HS-5 (cell line): ENCODE measurements at regions not wholly inside any gene's neighbourhood (a gene's known extent, or its start where the extent isn't known, plus 50 kb on each side); places are given as distances from the start of the nearest gene placed in this dataset.

Source experiments
- DNase-seq: peaks from one replicate; pipeline ENCODE4 v3.0.0-alpha.2; 2012; ENCODE audit warnings: low read depth

DNA sequence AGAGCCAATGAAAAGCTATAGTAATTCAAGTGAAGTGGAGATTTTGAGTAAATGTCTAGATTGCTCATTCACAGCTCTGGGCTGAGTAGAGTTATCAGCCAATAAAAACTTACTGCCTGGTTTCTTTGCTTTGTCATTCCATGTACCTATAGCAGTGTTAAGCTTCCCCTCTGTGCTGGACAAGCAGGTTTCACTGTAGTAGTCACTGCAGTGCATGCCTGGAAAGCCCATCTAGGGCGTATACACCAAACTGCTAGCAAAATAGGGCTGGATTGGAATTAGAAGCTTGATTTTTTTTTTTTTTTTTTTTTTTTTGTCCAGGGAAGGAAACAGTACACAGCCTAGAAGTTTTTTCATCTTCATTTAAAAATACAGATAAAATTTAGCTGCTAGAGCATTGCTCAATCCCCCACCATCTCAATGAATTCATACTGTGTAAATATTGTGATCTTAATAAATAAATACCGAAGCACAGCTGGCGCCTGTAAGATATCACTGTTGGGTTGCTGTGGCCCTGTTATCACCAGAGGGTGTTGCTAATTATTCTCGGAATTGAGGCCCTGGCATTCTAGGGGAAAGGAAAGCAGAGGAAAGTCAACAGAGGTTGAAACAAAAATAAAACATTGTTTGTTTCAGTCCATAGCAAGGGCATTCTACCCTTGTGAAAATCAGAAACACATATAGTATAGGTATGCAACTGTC, 968.5 kb upstream of the GJE1 start:
- DNase-seq = no peak

DNA sequence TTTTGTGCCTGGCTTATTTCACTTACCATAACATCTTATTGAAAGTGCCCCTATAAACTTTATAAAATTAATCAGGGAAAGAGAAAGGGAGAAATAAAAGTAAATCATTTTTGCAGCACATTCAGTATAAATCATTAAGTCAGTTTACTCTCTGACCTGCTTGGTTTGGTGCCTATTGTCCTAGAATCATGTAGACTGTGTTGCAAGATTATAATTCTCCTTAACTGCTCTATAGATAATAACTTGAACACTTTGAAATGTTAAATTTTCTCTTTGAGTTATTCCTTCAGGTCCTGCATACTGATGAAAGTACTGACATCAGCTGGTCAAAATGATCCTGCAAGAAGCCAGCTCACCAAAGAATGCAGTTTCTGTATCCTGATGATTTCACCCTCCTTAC, 969.6 kb upstream of the GJE1 start:
- DNase-seq = no peak

DNA sequence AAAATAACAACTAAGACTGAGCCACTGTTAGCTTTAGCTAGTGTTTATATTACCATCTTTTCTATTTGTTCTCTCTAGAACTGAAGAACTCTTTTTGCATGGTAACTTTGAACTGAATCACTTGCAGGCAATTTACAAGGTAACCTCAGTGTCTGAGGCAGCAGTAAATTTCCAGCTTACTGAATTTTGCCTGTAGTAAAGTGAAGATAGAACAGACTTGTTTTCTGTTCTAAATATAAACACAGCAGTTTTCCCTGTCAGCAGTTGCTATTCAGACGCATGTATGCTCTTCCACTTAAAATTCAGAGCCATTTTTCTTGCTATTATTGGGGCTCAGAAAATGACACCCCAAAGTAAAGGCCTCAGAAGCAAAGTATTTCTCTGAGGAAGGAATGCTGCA, 974.0 kb upstream of the GJE1 start:
- DNase-seq = no peak

DNA sequence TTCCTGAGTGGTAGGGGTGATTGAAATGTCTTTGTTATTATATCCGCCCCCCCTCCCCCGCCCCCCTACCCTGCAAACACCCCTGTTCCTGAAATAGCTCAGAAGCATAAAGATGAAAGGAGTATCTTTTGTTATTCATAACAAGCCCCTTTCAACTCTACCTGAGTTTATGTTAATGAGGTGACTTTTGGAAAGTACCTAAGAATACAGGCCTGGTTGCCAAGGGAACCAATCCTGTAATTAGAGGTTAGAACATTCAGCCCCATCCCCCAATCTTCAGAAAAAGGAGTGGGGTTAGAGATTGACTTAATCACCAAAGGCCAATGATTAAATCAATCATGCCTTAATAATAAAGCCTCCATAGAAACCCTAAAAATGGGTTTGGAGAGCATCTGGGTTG, 979.2 kb upstream of the GJE1 start:
- no peak for DNase-seq

DNA sequence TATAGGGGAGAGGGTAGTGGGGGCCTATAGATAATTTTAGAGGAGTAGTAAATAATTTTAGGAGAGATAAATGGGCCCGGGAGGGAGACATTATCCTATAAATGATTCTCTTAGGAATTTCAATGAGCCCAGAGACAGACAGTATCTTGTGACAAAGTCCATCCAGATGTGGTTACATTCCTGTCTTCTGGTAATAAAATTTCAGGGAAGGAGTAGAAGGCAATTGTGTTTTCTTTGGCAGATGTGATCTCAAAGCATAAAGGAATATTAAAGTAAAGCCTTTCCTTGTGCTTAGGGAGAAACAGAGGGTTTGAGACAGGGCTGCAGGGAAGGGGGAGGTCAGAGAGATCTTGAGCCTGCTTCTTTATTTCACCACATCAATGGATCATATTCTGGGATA, 979.8 kb upstream of the GJE1 start:
- no peak for DNase-seq

DNA sequence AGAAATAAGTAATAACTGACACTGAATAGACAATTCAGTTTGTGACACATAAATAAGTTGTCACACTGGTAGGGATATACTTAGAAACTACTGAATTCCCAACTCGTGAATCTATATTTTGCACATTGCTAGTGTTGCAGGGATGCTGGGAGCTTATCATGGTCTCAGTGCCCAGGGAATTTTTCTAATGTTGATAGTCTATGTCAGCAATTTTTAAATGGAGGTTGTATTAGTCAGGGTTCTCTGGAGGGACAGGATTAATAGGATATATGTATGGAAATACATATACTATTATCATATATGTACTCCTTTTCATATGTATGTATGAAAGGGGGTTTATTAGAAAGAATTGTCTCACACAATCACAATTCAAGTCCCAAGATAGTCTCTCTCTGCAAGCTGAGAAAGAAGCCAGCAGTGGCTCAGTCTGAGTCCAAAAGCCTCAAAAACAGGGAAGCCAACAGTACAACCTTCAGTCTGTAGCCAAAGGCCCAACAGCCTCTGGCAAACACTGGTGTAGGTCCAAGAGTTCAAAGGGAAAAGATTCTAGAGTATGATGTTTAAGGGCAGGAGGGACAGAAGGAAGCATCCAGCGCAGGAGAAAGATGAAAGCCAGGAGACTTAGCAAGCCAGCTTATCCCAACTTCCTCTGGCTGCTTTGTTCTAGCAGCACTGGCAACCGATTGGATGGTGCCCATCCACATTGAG, 980.9 kb upstream of the GJE1 start:
- no peak for DNase-seq

DNA sequence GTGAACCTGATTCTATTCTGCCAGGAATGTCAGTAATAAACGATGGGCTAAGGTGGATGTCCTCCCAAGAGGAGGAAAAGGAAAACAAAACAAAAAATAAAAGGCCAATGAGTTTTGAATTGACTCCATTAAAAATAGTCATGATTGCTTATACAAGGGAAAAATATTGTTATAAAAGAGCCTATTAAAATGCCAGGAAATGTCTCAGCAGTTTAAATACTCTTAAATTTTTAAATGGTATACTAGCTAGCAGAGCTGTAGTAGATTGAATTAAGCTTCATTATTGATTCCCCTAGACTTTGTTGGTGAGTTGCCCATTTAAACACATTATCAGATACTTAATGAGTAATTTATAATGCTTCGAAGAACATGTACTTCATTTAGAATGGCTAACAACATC, 990.9 kb upstream of the GJE1 start:
- DNase-seq = no peak

DNA sequence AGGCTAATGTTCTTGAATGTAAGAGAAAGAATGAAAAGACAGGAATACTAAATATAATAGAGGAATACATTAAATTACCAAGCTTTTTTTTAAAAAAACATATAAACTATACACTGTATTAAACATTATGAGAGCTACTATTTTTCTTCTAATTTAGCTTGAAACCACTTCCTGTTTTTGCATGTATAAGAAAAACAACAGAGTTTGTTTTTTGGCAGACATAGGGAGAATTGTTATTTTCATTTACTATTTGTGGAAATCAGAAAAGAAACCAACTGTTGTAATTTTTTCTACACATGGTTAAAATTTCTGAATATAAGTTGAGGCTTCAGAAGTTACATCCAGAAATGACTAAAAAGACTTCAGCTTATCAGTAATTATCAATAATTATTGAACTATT, 991.8 kb upstream of the GJE1 start:
- no peak for DNase-seq

DNA sequence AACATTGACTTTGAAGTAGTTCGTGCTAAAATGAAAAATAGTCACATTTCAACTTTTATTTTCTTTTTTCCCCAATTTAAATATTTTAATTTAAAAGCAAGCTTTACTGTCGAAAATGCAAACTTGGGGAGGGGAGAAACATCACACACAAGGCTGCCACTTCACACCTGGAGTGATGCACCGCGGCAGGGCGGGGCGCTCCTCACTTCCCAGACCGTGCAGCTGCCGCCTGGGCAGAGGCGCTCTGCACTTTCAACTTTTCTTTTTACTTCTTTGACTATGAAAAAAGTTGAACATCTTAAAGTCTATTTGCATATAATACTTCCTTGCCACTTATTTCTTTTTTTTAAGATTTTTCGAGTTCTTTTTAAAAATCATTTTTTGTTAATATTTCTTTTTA, 993.3 kb upstream of the GJE1 start:
- DNase-seq = no peak

DNA sequence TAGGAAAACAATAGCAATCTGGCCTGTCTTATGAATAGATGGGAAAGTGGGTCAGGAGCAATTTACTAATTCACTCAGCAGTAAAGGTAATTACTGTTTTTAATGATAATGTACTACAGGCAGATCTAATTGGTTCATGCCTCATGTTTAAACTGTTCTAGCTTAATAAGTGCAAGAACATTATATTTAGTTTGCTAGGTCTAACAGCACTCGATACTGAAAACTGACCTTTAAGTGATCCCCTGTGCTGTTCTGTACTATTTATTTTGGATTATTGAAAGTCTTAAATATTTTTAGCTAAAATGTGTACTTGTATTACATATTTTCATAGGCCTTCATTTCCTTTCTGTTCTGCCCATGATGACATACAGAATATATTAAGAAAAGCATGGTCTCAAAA, 998.0 kb upstream of the GJE1 start:
- DNase-seq = no peak

DNA sequence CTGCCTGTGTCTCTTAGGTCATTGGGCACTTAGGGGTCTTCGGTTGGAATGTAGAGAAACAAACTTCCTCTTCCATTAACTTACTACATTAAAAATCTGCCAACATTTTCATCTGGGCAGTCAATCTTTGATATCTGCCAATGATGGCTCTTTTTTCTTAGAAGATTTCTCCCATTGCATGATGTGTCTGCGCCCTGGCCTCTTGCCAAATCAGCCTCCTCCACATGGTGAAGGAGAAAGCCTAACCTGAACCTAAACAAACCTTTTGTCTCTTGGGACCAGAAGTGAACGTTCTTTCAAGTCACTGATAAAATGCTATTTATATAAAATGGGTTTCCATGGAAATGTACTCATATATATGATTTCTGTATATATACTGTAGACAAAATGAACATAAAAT, 998.9 kb upstream of the GJE1 start:
- no peak for DNase-seq

DNA sequence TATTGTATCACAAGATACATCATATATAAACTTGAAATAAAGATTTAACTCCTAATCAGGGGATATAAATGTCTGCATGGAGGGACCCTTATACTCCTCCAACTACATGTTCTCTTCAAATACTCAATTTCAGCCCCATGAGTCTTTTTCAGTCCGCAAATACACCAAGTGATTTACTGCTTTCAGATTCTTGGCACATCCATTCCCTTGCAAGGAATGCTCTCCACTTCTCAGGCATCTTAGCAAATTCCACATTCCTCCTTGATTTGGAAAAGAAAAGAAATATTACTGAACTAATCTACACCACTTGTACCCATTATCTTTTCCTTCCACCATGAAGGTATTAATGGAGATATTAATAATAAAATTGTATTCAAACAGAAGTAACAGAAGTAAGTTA, 999.4 kb upstream of the GJE1 start:
- no peak for DNase-seq

DNA sequence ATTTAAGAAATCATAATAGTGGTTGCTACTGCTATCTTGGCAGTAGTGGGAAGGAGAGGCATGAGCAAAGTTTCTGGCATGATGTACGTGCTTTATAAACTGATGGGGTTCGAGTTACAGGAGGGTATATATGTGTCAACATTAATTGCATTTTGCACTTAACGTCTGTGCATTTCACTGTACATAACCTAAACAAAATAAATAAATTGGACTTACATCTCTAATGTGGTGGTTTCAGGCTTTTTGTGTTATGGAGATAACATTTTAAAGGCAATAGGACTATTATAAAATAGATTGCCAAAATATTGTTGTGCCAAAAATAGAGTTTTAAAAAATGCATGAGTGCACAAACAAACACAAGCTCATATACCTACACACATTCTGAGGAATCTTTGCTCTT, 1001.1 kb upstream of the GJE1 start:
- DNase-seq = no peak

DNA sequence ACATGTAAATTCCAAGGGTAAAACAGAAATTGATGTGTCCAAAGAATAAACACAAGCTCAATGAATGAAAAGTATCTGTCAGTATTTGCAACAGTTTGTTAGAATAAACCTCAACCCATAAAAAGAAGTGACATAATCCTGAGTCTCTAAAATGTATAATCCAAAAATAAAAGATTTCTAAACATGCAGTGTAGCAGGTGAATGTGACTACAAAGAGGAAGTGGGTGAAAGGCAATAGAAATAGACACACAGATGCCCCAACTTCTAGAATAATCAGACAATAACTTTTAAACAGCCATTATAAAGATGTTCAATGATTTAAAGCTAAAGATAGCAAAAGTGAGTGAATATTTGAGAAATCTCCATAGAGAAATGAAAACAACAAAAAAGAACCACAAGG, 1009.2 kb upstream of the GJE1 start:
- no peak for DNase-seq

DNA sequence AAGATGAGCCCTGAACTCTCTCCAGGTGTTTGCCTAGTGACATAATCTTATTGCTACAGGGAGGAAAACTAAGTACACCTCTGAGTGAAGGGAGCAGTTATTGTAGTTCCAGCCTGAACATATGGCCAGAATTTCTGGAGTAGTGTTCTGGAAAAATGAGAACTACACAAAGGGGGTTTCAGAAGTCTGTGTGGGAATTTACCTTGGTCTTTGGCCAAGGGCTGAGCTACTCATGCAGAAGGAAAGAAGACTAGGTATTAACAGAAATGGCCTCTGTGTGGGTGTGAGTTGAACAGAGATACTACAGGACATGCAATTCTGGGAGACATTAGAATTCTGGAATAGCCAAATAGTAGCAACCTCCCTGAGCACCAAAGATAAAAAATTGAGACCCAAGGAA, 1009.7 kb upstream of the GJE1 start:
- no peak for DNase-seq

DNA sequence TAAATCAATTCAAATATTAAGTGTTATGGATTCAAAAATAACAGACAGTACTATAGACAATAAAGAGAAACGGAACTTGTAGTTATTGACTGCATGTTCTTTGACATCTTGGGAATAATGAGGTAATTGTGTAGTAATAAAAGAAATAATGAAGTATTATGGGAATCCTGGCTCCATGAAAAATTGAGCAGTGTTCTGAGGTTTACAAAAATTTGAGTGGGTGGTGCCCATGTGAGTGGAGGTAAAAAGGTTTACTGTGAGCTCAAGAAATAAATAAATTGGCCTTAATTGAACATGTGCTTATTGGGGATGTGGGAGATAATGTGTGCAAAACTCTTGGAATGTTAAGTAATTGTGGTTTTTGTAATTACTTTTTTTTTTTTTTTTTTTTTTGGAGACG, 1013.7 kb upstream of the GJE1 start:
- no peak for DNase-seq

DNA sequence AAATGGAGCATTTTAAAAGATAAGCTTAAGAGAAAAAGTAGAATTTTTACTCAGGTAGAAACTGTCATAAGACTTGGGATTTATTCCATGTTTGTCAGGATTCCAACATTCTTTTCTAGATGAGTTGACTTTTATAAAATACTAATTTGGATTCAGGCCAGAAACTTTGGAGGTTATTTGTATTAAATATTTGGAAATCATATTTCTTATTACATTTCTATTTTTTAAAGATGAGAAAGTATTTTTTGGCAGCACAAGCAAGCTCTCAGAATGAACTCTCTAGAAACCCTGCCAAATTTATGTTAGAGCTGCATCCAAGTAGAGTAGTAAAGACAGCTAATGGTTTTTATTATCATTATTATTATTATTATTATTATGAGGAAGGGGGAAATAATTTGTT, 1014.9 kb upstream of the GJE1 start:
- no peak for DNase-seq

DNA sequence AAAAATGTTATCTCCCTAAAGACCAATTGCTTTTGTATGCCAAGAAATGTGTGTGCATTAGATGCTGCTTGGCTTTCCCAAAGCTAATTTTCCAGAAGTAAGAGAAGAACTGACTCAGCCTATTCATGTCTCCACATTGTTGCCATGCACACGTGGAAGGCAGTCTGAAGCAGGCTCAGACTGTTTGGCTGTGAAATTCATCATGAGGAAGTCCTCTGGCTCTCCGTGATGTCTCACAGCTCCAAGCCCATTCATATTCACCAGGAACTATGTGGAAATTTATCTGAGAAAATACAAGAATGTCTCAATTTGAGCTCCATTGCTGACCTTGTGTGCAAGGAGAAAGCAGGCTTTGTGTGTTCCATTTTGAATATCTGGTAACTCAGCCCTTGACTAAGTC, 1022.2 kb upstream of the GJE1 start:
- DNase-seq = no peak

DNA sequence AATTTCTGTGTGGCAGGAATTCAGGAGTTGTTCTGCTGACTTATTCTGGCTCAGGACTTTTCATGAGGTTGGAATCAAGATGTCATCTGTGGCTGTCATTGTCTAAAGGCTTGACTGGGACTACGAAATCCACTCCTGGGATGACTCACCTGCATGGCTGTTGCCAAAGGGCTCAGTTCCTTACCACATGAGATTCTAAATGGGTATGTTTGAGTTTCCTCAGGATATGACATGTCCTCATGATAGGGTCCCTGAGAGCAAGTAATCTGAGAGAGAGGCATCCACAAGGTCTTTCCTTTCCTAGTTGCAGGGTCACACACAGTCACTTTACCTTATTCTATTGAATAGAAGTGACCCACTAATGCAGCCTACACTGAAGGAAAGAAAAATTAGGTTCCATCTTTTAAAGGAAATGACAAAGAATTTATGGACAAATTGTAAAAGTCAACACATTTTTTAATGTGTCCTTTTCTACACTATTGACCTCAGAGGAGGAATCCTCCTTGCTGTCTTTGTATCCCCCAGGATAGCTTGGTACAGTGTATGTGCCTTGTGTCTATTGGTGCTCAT, 1025.0 kb upstream of the GJE1 start:
- DNase-seq = peak; percentile 70

DNA sequence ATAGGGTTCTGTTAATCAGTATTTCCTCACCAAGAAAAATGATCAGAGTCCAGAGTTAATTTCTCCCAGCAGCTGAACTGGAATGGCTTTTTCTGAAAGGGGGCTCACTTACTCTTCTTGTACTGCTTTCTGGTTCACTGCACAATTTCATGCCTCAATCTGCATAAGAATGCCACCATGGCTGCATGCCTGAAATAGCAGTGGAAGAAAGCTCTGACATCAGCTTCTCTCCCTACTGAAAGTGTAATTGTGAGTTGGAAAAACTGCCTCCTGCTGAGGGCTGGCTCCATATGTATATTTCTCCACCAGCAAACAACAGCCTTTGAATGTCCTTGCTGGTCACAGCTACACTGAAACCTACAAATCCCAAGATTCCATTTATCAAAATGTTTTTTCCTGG, 1027.2 kb upstream of the GJE1 start:
- no peak for DNase-seq

DNA sequence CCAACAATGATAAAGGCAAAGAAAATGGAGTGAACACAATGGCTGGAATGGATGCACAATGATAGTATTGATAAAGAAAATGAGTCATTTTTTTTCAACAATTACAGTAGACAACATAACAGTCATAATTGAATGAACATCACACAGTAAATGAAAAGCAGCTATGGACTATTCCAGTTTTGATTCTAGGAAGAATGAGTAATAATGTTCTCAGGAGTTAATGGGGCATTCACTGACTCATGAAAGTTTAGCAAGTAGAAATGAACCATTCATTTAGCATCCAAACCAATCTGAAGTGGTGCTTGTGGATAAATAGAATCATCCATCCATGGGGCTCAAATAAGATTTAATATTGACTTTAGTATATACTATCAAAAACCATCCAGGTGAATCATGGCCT, 1029.5 kb upstream of the GJE1 start:
- DNase-seq = peak; percentile 76

DNA sequence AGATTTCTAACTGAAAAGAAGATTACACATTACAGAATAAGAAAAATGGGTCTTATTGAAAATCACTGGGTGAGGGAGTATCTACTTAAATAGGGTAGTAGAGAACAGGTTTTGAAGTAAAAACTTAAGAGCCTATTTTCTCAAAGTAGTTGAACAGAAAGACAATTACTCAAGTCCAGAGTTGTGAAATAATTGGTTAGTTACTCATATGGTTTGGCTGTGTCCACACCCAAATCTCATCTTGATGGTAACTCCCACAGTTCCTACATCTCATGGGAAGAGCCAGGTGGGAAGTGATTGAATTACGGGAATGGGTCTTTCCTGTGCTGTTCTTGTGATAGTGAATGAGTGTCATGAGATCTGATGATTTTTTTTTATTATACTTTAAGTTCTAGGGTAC, 1035.3 kb upstream of the GJE1 start:
- DNase-seq = no peak

DNA sequence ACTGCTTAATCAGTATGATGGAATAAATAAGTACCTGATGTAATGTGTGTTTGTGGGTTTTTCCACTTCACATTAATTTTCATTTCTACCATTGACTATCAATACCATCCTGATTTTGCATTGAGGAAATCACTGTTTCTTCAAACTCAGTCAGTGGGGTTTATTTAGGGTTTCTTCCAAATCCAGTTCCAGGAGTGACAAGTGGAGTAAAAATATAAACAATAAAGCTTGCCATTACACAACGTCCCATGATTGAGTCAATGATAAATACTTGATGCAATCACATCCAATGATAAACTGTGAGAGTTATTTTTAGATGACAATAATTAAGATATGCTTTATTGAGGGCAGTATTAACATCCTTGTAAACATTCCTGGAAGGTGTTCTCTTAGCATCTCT, 1037.4 kb upstream of the GJE1 start:
- DNase-seq = no peak

DNA sequence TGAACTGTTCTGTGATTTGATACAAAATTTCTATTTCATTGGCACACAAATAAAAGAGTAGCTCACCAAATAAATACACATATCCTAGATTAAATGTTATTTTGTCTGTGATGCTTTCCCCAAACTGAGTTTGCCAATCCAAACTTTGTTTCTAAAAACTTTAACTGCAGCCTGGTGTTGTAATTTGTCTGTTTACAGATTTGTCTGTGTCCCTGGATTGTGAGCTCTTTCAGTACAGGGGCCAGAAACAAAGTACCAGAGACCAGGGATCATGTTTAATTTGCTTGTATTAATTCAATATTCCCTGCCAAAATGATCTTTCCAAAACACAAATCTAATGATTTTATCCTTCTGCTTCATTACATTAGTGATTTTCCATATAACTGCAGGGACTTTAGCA, 1044.6 kb upstream of the GJE1 start:
- no peak for DNase-seq
